ENCODE measurements at regions not wholly inside any gene's neighbourhood (a gene's known extent, or its start where the extent isn't known, plus 50 kb on each side); places are given as distances from the start of the nearest gene placed in this dataset.

- Histone ChIP-seq H3K27me3 (no peaks in the 10 kb centered on the region), H3K9me3 (ENCODE audit: low read depth) (no peaks in the 10 kb centered on the region), H3K9me2 (replicated peaks; ENCODE audit: insufficient read depth) (no peaks in the 10 kb centered on the region), H3K27ac (no peak overlapping the region), H3K4me2 (no peak overlapping the region), H3K4me3 (no peak overlapping the region), H2AFZ (no peak overlapping the region), H3K36me3 (replicated peaks; ENCODE audit: insufficient read depth, low read depth) (no peaks in the 10 kb centered on the region), H3K4me1 (ENCODE audit: insufficient read depth) (no peaks in the 10 kb centered on the region), H3K79me2 (no peaks in the 10 kb centered on the region), H4K20me1 (ENCODE audit: insufficient read depth, poor library complexity, severe bottlenecking) (no peaks in the 10 kb centered on the region)
- DNase-seq (ENCODE audit: low spot score): no peak
- TF ChIP-seq EZH2phosphoT487 (IDR thresholded peaks at IDR 0.05; ENCODE audit: low read depth, severe bottlenecking, unreplicated experiment): no peak
- TF ChIP-seq EZH2 (IDR thresholded peaks at IDR 0.05; ENCODE audit: borderline replicate concordance): no peak
- TF ChIP-seq CTCF (IDR thresholded peaks at IDR 0.05; ENCODE audit: poor library complexity): no peak
- 78% methylated on average over 1 of the region's 1 CpG for WGBS (ENCODE audit: low lambda C conversion rate, missing lambda C conversion rate)
Measured at GRCh38 chr5:147956064-147956841, 49.9 kb upstream of the C5orf46 start.

All from hepatocyte (in vitro differentiated cells).